ENCODE measurements at regions not wholly inside any gene's neighbourhood (a gene's known extent, or its start where the extent isn't known, plus 50 kb on each side); places are given as distances from the start of the nearest gene placed in this dataset.

DNA sequence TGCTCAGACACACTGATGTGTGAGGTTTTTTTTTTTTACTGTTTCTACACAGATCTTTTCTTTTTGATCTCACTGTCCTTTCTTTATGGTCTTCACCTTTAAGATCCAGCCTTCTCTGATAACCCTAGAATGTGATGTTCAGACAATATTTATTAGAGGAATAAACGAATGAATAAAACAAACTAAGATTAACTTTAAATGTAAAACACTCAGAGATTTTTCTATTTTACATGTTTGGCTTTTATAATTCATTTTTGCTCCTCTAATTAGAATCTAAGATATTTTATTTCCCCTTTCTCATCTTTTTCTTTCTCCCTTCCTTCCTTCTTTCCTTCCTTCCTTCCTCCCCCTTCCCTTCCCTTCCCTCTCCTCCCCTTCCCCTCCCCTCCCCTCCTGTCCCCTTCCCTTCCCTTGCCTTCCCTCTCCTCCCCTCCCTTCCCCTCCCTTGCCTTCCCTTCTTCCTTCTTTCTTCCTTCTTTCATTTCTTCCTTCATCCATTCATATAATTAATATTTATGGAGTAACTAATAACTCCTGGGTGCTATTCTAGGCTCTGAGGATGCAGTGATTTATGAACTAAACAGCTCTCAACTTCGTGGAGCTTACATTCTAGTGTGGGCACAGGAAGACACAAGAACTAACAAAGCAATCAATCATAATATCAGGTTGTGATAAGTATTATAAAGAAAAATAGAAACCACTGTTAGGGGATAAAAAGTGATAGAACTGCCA lies 133.5 kb upstream of the TSHZ2 start:
- in situ Hi-C loops (cut with MboI; ENCODE audit: low sequenced_read_pairs, unreplicated experiment) = no loop called here
- DNase-seq (ENCODE audit: low spot score) = no peak
- TF ChIP-seq, protein P1, sequence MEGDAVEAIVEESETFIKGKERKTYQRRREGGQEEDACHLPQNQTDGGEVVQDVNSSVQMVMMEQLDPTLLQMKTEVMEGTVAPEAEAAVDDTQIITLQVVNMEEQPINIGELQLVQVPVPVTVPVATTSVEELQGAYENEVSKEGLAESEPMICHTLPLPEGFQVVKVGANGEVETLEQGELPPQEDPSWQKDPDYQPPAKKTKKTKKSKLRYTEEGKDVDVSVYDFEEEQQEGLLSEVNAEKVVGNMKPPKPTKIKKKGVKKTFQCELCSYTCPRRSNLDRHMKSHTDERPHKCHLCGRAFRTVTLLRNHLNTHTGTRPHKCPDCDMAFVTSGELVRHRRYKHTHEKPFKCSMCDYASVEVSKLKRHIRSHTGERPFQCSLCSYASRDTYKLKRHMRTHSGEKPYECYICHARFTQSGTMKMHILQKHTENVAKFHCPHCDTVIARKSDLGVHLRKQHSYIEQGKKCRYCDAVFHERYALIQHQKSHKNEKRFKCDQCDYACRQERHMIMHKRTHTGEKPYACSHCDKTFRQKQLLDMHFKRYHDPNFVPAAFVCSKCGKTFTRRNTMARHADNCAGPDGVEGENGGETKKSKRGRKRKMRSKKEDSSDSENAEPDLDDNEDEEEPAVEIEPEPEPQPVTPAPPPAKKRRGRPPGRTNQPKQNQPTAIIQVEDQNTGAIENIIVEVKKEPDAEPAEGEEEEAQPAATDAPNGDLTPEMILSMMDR (IDR thresholded peaks at IDR 0.05; ENCODE audit: borderline replicate concordance, control extremely low read depth, extremely low read depth, insufficient read depth, missing control alignments) = no peak

- no peak for DNase-seq (ENCODE audit: low spot score)
- TF ChIP-seq, protein P1 (IDR thresholded peaks at IDR 0.05; ENCODE audit: borderline replicate concordance, control extremely low read depth, extremely low read depth, insufficient read depth, missing control alignments) = no peak
- in situ Hi-C loops (cut with MboI; ENCODE audit: low sequenced_read_pairs, unreplicated experiment) = no loop called here
These were observed 134.8 kb upstream of the TSHZ2 start for GRCh38 chr20:52837378-52837777.

GRCh38 chr20:52833901-52834300 lies 138.3 kb upstream of the TSHZ2 start:
- DNase-seq (ENCODE audit: low spot score) = no peak
- in situ Hi-C loops (cut with MboI; ENCODE audit: low sequenced_read_pairs, unreplicated experiment) = no loop called here
- TF ChIP-seq, protein P1 (IDR thresholded peaks at IDR 0.05; ENCODE audit: borderline replicate concordance, control extremely low read depth, extremely low read depth, insufficient read depth, missing control alignments) = no peak

DNA sequence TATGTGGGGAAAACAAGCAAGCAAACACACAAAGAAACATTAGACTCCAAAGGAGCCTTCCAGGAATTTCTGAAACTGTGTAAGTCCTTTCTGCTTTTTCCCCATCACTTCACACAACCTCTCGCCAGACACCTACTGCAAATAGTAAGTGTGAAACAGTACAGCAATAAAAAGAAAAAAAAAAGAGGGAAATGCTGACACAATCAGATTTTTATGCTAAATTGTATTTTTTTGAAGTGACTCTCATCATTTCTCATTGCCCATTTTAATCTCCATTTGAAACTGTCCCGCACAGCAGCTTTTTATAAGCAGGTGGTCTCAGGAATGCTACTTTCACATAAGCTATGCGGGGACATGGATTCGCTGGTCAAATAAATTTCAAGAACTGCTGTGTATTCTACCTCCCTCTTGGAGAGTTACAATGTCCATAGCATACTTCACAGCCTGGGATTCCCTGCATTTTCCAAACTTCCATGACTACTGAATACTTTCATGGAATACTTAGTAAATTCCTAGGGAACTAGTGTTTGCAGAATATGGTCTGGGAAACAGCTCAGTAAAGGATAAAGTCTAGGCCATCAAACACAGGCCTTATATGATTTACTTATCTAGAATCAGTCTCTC lies 139.9 kb upstream of the TSHZ2 start:
- no peak for DNase-seq (ENCODE audit: low spot score)
- in situ Hi-C loops (cut with MboI; ENCODE audit: low sequenced_read_pairs, unreplicated experiment) = no loop called here
- TF ChIP-seq, protein P1 (IDR thresholded peaks at IDR 0.05; ENCODE audit: borderline replicate concordance, control extremely low read depth, extremely low read depth, insufficient read depth, missing control alignments) = no peak

DNA sequence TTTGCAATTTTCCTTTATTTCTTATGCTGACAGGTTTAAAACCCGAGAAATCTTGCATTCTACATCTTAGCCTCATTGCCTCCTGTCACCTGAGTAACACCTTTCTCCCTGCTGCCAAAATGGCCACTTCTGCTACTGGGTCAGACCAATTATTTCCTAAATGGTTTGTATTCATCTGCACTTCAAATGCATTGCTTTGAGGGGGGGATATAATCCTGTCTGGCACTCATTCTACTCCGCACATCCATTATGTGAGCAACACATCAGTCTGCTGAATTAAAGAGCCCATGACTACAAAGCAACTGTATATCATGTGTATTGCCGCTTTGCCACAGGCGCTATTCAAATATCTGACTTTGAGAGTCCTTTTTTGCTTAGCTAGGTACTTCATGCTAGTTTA lies 141.6 kb upstream of the TSHZ2 start:
- DNase-seq (ENCODE audit: low spot score) = no peak
- TF ChIP-seq, protein P1 (IDR thresholded peaks at IDR 0.05; ENCODE audit: borderline replicate concordance, control extremely low read depth, extremely low read depth, insufficient read depth, missing control alignments) = no peak
- in situ Hi-C loops (cut with MboI; ENCODE audit: low sequenced_read_pairs, unreplicated experiment) = no loop called here

DNA sequence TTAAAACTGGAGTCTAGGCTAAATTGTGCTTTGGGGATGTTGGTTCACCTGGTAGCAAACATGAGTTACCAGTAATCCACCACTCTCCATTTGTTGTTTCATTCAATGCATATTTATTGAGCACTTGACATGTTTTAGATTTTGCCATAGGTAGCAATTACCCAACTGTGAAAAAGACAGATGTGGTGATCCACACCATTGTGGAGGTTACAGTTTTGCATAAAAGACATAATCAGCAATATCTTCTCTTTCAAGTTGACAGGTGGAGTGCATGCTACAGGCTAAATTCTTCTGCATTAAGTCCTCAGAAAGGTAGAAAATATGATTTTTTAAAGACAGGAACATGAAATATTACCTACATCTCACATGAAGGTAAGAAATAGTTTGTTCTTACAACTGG lies 143.0 kb upstream of the TSHZ2 start:
- TF ChIP-seq, protein P1 (IDR thresholded peaks at IDR 0.05; ENCODE audit: borderline replicate concordance, control extremely low read depth, extremely low read depth, insufficient read depth, missing control alignments) = no peak
- no peak for DNase-seq (ENCODE audit: low spot score)
- in situ Hi-C loops (cut with MboI; ENCODE audit: low sequenced_read_pairs, unreplicated experiment) = no loop called here

Measured in GM13976 (cell line).